Nephron progenitor cell (in vitro differentiated cells): ENCODE measurements at regions not wholly inside any gene's neighbourhood (a gene's known extent, or its start where the extent isn't known, plus 50 kb on each side); places are given as distances from the start of the nearest gene placed in this dataset.
A peak's percentile ranks its signal among the peaks of the same experiment; 100 is the strongest.

Experiments used
- DNase-seq: peaks from one replicate; pipeline ENCODE4 v3.0.0; 2021
- H3K27ac Mint-ChIP-seq: 2 replicates; pipeline ENCODE4 v1.8.0; 2021; ENCODE audit warnings: mild to moderate bottlenecking, moderate library complexity, mixed read lengths
- H3K27me3 Mint-ChIP-seq: 2 replicates; pipeline ENCODE4 v1.8.0; 2021; ENCODE audit warnings: mild to moderate bottlenecking, low read depth, mixed read lengths; ENCODE audit not compliant: poor library complexity
- H3K36me3 Mint-ChIP-seq: 2 replicates; pipeline ENCODE4 v1.8.0; 2021; ENCODE audit warnings: low read depth, mixed read lengths
- H3K4me1 Mint-ChIP-seq: 2 replicates; pipeline ENCODE4 v1.8.0; 2021; ENCODE audit warnings: mixed read lengths
- H3K4me3 Mint-ChIP-seq: 2 replicates; pipeline ENCODE4 v1.8.0; 2021; ENCODE audit warnings: mild to moderate bottlenecking, moderate library complexity, mixed read lengths
- H3K9me3 Mint-ChIP-seq: 2 replicates; pipeline ENCODE4 v1.8.0; 2021; ENCODE audit warnings: mild to moderate bottlenecking, moderate library complexity, mixed read lengths
- TF ChIP-seq, protein P1 (sequence below): fragments of 200-600 bp; sonication (generic); IDR thresholded peaks from 2 replicates; pipeline ENCODE4 v1.5.0; 2021; ENCODE audit warnings: antibody characterized with exemption

DNA sequence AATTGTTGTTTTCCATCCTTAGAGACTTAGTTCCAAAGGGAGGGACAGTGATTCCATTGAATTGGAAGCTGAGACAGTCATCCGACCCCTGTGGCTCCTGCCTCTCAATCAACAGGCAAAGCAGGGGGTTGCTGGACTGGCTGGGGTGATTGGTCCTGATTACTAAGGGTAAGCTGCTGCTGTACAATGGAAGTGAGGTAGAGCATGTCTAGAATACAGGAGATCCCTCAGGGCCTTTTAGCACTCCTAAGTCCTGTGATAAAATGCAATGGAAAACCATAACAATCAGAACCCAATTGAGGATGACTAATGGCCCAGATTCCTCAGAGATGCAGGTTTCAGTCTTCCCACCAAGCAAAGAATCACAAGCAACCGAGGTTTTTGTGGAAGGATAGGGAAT is 127.6 kb downstream of the AASDH start:
- Mint-ChIP-seq H3K27me3 (peaks cover 3% of the 10 kb centered on the region), H3K27ac (no peak overlapping the region), H3K4me3 (no peak overlapping the region), H3K36me3 (peaks cover 62% of the 10 kb centered on the region), H3K4me1 (peaks cover 19% of the 10 kb centered on the region), H3K9me3 (peaks cover 32% of the 10 kb centered on the region)
- DNase-seq, result no peak
- TF ChIP-seq, protein P1, sequence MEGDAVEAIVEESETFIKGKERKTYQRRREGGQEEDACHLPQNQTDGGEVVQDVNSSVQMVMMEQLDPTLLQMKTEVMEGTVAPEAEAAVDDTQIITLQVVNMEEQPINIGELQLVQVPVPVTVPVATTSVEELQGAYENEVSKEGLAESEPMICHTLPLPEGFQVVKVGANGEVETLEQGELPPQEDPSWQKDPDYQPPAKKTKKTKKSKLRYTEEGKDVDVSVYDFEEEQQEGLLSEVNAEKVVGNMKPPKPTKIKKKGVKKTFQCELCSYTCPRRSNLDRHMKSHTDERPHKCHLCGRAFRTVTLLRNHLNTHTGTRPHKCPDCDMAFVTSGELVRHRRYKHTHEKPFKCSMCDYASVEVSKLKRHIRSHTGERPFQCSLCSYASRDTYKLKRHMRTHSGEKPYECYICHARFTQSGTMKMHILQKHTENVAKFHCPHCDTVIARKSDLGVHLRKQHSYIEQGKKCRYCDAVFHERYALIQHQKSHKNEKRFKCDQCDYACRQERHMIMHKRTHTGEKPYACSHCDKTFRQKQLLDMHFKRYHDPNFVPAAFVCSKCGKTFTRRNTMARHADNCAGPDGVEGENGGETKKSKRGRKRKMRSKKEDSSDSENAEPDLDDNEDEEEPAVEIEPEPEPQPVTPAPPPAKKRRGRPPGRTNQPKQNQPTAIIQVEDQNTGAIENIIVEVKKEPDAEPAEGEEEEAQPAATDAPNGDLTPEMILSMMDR, result no peak

DNA sequence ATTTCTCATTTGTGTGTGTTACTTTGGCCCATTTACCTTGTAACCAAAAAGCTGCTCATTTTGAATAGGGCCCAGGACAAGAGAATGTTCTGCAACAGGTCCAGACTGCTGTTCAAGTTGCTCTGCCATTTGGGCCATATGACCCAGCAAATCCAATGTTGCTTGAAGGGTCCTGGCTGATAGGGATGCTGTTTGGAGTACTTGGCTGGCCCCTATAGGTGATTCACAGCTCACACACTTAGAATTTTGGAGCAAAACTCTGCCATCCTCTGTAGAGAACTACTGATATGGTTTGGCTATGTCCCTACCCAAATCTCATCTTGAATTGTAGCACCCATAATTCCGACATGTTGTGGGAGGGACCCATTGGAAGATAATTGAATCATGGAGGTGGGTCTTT is 131.5 kb downstream of the AASDH start:
- TF ChIP-seq, protein P1, result no peak
- no peaks in the 10 kb centered on the region for H3K27me3 Mint-ChIP-seq

DNA sequence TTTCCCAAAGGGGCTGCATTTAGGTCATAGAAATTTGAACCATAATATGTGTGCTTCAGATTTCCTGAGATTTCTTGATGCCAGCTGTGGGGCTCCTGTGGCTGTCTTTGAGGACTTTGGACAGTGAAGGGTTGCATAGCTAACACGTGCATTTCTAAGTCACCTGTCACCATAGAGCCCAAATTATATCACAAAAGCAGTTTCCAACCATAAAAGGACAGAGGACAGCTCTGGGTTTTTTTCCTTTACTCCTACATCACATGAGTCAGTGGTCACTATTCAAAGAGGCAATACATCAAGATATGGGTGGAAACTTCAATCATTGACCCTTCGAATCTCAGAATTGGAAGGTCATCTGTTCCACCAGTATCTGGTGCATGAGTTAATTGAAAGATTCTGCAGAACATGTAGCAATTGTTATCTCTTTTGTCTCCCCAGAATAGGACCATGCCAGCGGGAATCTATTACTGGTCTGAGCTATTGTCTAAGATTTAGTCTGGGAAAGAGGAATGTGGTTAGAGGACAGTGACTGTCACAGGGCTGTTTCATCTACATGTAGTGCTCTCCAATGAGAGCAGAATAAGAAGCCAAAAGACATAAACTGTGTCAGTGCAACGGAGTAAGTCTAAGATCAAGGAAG is 133.5 kb downstream of the AASDH start:
- Mint-ChIP-seq H3K4me3 (no peak overlapping the region), H3K27me3 (no peaks in the 10 kb centered on the region), H3K4me1 (peaks cover 8% of the 10 kb centered on the region), H3K27ac (peak overlapping the region; percentile 5), H3K9me3 (peaks cover 13% of the 10 kb centered on the region), H3K36me3 (peaks cover 43% of the 10 kb centered on the region)
- TF ChIP-seq, protein P1, result no peak
- no peak for DNase-seq

More for the DNA sequence above, 131.5 kb downstream of the AASDH start:
- H3K4me1 Mint-ChIP-seq, result peaks cover 19% of the 10 kb centered on the region
- no peak overlapping the region for H3K4me3 Mint-ChIP-seq
- H3K27ac Mint-ChIP-seq, result no peak overlapping the region
- H3K36me3 Mint-ChIP-seq, result peaks cover 39% of the 10 kb centered on the region
- H3K9me3 Mint-ChIP-seq, result peaks cover 13% of the 10 kb centered on the region
- no peak for DNase-seq

DNA sequence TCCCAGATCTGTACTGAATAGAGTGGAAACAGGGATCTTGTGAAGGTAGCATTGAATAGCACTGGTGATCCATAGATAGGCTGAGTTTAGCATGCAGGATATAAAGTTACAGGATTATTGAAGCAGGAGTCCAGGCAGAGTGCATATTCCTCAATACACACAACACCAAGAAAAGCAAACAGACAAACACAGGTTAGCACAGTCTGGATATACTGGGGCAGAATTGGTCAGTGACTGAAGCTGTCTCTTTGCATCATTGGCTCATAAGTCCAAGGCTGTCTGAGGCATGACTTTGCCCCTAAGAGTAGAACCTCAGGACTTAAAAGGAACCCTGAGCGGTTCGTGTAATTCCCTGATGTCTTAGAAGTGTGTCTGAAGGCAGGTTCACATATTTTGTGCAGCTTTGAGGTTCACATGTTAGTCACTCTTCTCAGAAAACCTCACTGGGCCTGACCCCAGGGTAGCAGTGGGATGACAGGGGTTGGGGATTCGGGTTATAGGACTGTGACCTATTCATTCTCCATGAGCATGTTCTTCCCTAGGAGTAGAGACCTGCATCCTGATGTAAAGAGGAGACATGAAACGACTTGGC is 134.6 kb downstream of the AASDH start:
- TF ChIP-seq, protein P1, result no peak
- no peaks in the 10 kb centered on the region for H3K4me1 Mint-ChIP-seq
- H3K36me3 Mint-ChIP-seq, result peaks cover 44% of the 10 kb centered on the region
- no peak overlapping the region for H3K4me3 Mint-ChIP-seq
- H3K27ac Mint-ChIP-seq, result no peak overlapping the region
- DNase-seq, result no peak
- no peaks in the 10 kb centered on the region for H3K27me3 Mint-ChIP-seq
- peaks cover 13% of the 10 kb centered on the region for H3K9me3 Mint-ChIP-seq

DNA sequence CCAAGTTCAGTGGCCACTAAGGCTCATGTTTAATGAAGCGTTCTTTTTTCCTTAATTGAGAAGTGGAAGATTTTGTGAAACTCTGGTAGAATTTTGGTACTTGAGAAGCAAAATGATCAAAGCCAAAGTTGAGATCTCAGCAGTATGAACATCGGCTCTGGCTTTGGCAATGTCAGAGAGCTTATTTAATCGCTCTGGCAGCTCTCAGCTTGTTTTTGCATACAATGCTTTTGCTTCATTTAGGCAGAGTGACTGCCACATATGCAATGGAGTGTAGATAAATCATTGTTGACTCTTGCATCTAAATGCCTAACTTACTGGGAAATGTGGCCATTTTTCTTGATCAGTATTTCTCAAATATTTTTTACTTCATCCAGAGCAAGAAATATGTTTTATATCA is 135.7 kb downstream of the AASDH start:
- Mint-ChIP-seq H3K27me3 (no peaks in the 10 kb centered on the region), H3K27ac (no peak overlapping the region), H3K36me3 (peaks cover 42% of the 10 kb centered on the region), H3K4me1 (no peaks in the 10 kb centered on the region), H3K4me3 (no peak overlapping the region), H3K9me3 (peaks cover 11% of the 10 kb centered on the region)
- DNase-seq, result no peak
- TF ChIP-seq, protein P1, result no peak

DNA sequence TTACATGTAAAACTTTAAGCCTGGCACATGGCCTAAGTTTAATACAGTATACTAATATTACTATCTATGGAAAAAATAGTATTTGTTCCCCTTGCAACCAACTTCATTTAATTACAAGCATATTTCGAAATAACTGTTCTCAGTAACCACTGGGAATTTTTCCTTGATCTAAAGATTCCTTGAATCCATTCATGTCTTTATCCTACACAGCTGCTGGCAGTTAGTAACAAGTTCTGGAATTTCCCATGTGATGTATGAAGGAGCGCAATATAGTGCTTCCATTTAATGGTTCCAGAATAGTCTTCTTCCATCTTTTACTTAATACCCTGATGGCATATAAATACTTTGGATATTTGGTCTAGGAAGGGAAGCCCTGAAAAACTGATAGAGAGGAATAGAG is 136.5 kb downstream of the AASDH start:
- no peak overlapping the region for H3K27ac Mint-ChIP-seq
- TF ChIP-seq, protein P1, result no peak
- H3K4me3 Mint-ChIP-seq, result no peak overlapping the region
- peaks cover 4% of the 10 kb centered on the region for H3K27me3 Mint-ChIP-seq
- H3K36me3 Mint-ChIP-seq, result peaks cover 34% of the 10 kb centered on the region
- peaks cover 4% of the 10 kb centered on the region for H3K9me3 Mint-ChIP-seq
- DNase-seq, result no peak
- no peaks in the 10 kb centered on the region for H3K4me1 Mint-ChIP-seq
